ENCODE measurements at regions not wholly inside any gene's neighbourhood (a gene's known extent, or its start where the extent isn't known, plus 50 kb on each side); places are given as distances from the start of the nearest gene placed in this dataset.
"Not testable (repeated sequence)": the region's sequence is repeated elsewhere in the genome, so short reads cannot be mapped to it uniquely, and the experiment has no call there.

DNA sequence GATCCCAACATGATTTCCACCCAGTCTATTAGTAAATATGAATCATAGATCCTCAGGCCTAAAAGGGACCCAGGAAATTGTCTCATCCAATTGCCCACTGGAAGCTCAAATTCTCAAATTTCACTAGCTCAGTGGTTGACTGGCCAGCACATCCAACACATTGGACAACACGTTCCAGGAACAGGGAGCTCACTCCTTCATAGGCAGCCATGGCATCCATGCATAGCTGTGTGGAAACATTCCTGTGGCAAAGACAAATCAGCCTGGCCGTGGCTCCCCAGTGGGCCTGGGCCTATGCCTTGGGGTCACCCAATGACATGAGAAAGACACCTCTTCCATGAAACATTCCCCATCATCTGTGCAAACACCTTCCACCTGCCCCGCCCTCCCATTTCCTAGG lies 261.1 kb downstream of the ANAPC1 start:
- intact Hi-C loops (cut with DNase I; ENCODE audit: low total_unique reads): loop anchor here (5.0 kb wide), 1 partner anchor 34 kb away; no protein-coding TSS in a partner anchor
- Histone ChIP-seq H3K9me3 (no peaks in the 10 kb centered on the region), H3K36me3 (no peaks in the 10 kb centered on the region), H3K27ac (no peak overlapping the region), H3K27me3 (no peaks in the 10 kb centered on the region), H3K4me1 (peaks cover 0 to 28% (median 13%) of the 10 kb centered on the region in 4 donors), H3K4me3 (no peak overlapping the region)
- DNase-seq: no peak
- TF ChIP-seq, protein P1, sequence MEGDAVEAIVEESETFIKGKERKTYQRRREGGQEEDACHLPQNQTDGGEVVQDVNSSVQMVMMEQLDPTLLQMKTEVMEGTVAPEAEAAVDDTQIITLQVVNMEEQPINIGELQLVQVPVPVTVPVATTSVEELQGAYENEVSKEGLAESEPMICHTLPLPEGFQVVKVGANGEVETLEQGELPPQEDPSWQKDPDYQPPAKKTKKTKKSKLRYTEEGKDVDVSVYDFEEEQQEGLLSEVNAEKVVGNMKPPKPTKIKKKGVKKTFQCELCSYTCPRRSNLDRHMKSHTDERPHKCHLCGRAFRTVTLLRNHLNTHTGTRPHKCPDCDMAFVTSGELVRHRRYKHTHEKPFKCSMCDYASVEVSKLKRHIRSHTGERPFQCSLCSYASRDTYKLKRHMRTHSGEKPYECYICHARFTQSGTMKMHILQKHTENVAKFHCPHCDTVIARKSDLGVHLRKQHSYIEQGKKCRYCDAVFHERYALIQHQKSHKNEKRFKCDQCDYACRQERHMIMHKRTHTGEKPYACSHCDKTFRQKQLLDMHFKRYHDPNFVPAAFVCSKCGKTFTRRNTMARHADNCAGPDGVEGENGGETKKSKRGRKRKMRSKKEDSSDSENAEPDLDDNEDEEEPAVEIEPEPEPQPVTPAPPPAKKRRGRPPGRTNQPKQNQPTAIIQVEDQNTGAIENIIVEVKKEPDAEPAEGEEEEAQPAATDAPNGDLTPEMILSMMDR (IDR thresholded peaks at IDR 0.05): no peak

DNA sequence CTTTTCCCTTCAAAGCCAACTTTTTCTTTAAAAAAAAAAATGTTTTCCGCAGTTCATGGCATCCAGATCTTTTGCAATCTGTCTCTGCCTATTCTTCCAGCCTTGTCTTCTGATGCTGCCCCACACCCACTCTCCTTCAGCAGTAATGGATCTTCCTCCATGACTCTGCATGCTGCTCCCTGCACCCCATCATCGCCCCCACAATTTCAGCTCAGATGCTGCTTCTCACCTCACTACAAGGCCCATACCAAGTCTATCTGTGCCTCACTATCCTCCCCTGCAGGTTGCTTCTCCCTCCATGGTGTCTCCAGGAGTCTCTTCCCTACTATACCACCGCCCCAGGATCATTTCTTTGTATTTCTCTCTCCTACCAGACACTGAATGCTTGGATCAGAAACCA lies 260.6 kb downstream of the ANAPC1 start:
- Histone ChIP-seq H3K4me1 (peaks cover 0 to 23% (median 9%) of the 10 kb centered on the region in 4 donors), H3K27ac (no peak overlapping the region), H3K9me3 (no peaks in the 10 kb centered on the region), H3K4me3 (no peak overlapping the region), H3K36me3 (no peaks in the 10 kb centered on the region), H3K27me3 (no peaks in the 10 kb centered on the region)
- DNase-seq: no peak
- intact Hi-C loops (cut with DNase I; ENCODE audit: low total_unique reads): loop anchor here (5.0 kb wide), 1 partner anchor 34 kb away; no protein-coding TSS in a partner anchor
- TF ChIP-seq, protein P1 (IDR thresholded peaks at IDR 0.05): no peak

DNA sequence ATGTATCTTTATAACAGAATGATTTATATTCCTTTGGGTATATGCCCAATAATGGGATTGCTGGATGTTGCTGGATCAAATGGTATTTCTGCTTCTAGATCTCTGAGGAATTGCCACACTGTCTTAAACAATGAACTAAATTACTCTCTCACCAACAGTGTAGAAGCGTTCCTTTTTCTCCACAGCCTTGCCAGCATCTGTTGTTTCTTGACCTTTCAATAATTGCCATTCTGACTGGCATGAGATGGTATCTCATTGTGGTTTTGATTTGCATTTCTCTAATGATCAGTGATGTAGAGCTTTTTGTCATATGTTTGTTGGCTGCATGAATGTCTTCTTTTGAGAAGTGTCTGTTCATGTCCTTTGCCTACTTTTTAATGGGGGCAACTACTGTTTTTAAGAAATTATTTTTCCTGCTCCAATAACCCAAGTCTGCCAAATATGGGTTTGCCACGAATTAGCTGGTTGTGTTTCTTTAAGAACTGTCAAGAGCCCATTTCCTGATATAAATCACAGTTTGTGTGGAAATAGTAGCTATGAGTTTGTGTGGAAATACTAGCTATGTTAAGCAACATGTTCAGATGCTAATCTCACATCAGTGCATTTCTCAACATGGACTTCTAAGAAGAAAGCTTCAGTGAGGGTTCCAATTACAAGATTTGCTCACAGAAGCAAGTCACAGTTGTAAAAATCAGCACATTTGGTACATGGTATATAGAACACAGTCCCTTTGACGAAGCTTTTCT lies 259.4 kb downstream of the ANAPC1 start:
- TF ChIP-seq, protein P1 (IDR thresholded peaks at IDR 0.05): no peak
- Histone ChIP-seq H3K27me3 (no peaks in the 10 kb centered on the region), H3K27ac (no peak overlapping the region), H3K9me3 (peaks cover 0 to 5% (median 0%) of the 10 kb centered on the region in 3 donors), H3K4me1 (peaks cover 0 to 14% (median 3%) of the 10 kb centered on the region in 4 donors), H3K36me3 (no peaks in the 10 kb centered on the region), H3K4me3 (no peak overlapping the region)
- DNase-seq: no peak
- intact Hi-C loops (cut with DNase I; ENCODE audit: low total_unique reads): loop anchor here (5.0 kb wide), 1 partner anchor 33 kb away; no protein-coding TSS in a partner anchor

DNA sequence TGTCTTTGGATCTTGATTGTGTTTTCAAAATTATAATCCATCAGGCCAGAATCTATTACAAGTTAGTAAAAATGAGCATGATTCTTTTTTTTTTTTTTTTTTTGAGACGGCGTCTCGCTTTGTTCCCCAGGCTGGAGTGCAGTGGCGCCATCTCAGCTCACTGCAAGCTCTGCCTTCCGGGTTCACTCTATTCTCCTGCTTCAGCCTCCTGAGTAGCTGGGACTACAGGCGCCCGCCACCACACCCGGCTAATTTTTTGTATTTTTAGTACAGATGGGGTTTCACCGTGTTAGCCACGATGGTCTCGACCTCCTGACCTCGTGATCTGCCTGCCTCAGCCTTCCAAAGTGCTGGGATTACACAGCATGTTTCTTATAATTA lies 258.8 kb downstream of the ANAPC1 start:
- H3K4me3 ChIP-seq; H3K27me3 ChIP-seq; H3K9me3 ChIP-seq; intact Hi-C loops (cut with DNase I; ENCODE audit: low total_unique reads); H3K36me3 ChIP-seq; DNase-seq; H3K27ac ChIP-seq: not testable (repeated sequence)
- H3K4me1 ChIP-seq: peaks cover 0 to 14% (median 3%) of the 10 kb centered on the region in 4 donors

DNA sequence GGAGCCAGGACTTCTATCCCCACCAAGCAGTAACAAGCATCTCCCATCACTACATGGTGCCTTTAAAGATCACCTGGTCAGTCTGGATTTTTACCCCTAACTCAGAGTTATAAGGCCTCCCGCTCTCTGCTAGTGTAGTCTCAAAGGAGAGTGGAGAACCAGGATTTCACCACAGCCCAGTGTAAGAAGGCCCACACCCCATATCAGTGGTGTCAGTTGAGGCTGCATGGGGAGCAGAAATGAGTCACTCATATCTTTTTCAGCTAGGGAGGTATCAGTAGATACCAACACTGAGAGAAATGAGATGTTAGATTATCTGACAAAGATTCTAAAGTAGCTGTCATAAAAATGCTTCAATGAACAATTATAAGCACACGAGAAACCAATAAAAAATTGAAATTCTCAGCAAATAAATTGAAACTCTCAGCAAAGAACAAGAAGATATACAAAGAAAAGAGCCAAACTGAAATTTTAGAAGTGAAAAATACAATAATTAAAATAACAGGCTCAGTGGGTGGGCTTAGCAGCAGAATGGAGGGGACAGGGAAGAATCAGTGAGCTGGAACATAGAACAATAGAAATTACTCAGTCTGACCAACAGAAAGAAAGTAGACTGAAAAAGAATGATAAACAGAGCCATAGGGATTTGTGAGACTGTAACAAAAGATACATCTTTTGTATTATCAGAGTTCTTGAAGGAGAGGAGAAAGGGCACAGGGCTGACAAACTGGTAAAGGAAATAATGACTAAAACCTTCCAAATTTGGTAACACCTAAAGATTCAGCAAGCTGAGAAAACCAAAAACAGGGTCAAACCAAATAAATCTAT lies 257.7 kb downstream of the ANAPC1 start:
- Histone ChIP-seq H3K27me3 (no peaks in the 10 kb centered on the region), H3K27ac (no peak overlapping the region), H3K4me3 (no peak overlapping the region), H3K36me3 (no peaks in the 10 kb centered on the region), H3K4me1 (peaks cover 0 to 16% (median 3%) of the 10 kb centered on the region in 4 donors), H3K9me3 (peaks cover 0 to 5% (median 0%) of the 10 kb centered on the region in 3 donors)
- intact Hi-C loops (cut with DNase I; ENCODE audit: low total_unique reads): no loop called here
- TF ChIP-seq, protein P1 (IDR thresholded peaks at IDR 0.05): no peak
- DNase-seq: no peak

DNA sequence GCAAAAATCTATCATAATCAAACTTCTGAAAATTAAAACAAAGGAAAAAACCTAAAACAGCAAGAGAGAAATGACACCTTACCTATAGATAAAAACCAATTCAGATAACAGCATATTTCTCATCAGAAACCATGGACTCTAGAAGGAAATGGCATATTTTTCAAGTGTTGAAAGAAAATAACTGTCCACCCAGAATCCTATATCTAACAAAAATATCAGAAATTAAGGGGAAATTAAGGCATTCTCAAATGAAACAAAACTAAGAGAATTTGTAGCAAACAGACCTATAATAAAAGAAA lies 257.2 kb downstream of the ANAPC1 start:
- no peaks in the 10 kb centered on the region for H3K36me3 ChIP-seq
- H3K27ac ChIP-seq: no peak overlapping the region
- peaks cover 0 to 5% (median 0%) of the 10 kb centered on the region in 3 donors for H3K9me3 ChIP-seq
- H3K4me1 ChIP-seq: peaks cover 0 to 21% (median 6%) of the 10 kb centered on the region in 4 donors
- TF ChIP-seq, protein P1 (IDR thresholded peaks at IDR 0.05): no peak
- DNase-seq: no peak
- no peaks in the 10 kb centered on the region for H3K27me3 ChIP-seq
- H3K4me3 ChIP-seq: no peak overlapping the region
- intact Hi-C loops (cut with DNase I; ENCODE audit: low total_unique reads): no loop called here

All from tibial artery (tissue), 4 donors.